Brain pericyte (primary cell): ENCODE measurements at regions not wholly inside any gene's neighbourhood (a gene's known extent, or its start where the extent isn't known, plus 50 kb on each side); places are given as distances from the start of the nearest gene placed in this dataset.
"Not testable (repeated sequence)": the region's sequence is repeated elsewhere in the genome, so short reads cannot be mapped to it uniquely, and the experiment has no call there.

Experiments
- DNase-seq: peaks from one replicate; pipeline ENCODE4 v3.0.0-alpha.2; 2012; ENCODE audit warnings: low read depth, low spot score

DNA sequence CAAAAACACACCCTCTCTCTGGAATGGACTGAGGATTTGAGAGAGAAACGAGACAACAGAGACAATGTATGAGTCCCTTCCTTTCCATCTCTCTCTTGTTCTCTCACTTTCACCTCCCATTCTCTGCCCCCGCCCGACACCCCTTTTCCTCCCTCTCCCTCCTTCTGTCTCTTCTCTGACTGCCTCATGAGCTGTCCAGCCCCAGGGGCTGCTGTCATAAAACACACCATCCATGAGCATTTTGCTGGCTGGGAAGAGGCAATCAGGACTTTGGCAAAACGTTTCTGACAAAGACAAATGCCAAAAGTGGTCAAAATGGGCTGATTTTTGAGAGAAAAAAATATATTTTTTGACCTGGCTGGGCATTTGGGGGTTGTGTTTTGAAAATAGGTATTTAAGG is 377.2 kb downstream of the EN1 start:
- no peak for DNase-seq

DNA sequence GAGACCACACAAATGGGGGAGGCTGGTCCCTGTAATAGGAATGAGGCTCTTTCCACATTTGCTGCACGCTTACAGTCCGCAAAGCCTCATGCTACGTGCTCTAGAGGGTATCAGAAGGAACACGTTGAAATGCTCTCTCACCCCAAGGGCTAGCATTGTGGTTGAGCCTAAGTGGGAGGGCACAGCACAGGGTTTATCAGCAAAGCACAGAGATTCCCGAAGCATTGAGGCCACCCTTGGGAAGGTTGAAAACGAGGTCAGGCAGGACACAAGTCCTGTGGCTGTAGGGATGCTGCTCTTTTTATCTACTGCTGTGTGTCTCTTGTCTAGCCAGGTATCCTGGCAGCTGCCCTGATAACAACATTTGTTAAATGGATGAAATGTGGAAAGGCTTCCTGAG is 378.3 kb downstream of the EN1 start:
- no peak for DNase-seq

DNA sequence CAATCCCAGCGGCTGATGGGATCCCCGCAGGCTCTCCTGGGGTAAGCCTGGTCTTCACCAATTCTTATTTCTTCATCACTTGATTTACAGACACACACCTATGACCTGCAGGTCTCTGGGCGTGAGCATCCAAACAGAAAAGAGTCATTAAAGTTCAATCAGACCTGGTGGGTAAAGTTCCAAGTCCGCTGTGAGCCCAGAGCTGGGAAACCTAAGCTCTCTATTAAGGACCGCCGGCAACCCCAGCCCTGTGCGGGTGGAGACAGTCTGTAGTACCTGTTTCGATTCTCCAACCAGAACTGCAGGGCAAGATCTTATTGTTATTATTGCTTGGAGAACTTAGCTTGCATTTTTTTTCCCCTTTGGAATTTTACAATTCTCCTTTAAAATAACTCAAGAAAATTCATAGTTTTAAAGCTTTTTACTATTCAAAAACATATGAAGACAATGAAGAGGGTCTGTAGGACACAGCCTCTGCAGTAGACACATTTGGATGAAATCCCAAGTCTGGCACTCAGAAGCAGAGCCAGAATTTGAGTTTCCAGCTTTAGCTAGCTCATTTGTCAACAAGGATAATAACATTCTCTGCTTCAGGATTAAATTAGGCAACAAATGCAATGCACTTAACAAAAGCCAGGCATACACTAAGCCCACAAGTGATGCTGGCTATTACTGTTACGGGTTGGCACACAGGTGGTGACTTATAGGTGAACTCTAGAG is 376.4 kb downstream of the INSIG2 start:
- no peak for DNase-seq

DNA sequence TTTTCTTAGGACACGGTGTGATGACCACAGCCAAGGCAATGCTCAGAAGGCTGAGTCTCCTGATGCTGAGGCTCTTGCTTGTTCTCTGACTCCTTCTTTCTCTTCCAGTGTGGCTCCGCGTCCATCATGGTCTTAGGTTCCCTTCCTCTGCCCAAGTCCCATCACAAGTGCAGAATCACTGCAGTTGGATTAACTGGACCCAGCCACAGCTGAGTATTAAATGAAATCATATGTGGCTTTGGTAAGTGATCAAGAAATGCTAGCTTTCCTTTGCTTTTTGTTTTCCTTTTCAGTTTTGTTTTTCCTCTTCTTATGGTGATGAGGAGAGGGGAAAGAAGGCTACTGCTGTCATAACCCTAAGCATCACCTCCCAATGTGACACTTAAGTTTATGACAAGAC is 375.8 kb downstream of the INSIG2 start:
- no peak for DNase-seq

DNA sequence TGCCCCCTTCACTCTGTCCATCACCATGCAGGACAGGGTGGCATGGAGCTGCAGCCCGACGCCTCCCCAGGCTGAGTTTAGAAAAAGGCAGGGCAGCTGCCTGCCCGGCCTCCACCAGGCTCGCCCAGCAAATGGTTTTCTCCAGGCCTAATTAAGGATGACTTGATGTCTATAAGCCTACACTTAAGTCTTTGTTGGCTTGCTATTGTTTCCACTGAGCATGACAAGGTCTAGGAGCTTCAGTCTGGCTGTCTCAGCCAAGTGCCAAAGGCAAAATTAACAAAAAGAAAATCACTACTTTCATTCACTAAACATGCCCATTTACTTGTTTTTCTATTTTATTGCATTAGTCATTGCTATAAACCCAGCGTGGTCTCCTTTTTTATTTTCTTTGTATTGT is 372.2 kb downstream of the INSIG2 start:
- DNase-seq: no peak

DNA sequence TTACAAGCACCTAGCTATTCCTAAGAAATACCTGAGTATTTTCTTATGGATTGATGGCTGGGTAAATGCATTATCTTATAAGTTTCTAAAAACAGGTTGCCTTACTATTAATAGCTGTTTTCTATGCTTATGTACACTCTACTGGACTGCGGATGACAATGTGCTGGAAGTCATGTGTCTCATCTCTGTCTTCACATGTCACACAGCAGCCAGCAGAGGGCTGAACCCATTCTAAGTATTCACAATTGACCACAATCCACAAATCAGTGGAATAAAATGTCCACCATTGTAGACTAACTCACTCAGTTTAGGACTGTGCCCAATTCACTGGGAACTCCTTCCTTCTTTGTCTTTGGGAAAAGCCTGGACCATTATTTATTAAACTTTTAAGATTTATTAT is 371.2 kb downstream of the INSIG2 start:
- no peak for DNase-seq

DNA sequence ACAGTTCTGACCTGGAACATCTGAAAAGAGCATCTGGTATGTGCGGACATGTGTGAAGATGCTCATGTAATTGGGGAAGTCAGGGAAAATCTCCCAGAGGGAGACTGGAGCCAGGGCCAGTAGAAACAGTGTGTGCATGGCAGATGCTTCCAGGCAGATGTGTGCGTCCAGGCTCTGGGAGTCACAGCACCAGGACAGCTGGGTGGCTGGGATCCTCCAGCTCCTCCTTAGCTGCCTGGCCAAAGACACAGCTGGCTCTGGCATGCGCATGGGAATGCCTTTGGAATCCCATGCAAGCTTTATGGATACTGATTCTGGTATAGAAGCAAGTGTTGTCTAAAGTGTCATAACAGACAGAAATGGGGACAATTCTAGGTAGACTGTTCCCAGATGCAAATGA is 369.7 kb downstream of the INSIG2 start:
- no peak for DNase-seq

DNA sequence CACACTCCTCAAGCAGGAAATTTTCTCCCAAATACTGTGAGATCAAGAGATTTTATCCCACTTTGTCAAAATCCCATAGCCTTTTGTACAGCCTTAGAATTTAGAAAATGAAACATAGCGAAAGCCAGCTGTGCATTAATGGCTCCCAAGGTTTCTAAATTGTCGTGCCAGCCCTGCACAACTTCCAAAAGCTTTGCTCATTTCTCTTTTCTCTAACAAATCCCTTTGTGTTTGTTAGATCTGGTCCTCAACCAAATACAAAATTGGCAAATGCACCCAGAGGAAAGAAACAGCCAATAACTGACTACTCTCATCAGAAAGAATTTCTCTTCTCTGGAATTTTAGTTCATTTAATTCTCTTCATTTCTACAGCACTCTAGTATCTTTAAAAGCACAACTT is 361.1 kb downstream of the INSIG2 start:
- DNase-seq: no peak

DNA sequence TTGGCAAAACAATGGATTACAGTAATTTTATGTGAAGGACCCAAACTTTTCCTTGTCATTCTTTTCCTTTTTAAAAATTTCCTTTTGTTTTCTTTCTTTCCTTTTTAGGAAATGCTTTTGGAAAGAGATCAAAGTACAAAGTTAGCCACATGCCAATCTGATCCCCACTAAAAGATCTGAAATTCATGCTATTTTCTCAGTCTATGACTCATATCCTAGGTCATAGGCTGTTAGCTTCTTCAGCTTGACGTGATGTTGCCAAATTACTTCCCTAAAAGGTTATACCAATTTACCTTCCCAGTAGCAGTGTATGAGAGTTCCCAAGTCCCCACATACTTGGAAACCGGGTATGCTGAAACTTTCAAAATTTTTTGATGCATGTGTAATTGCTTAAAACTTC is 355.3 kb downstream of the INSIG2 start:
- DNase-seq: no peak

DNA sequence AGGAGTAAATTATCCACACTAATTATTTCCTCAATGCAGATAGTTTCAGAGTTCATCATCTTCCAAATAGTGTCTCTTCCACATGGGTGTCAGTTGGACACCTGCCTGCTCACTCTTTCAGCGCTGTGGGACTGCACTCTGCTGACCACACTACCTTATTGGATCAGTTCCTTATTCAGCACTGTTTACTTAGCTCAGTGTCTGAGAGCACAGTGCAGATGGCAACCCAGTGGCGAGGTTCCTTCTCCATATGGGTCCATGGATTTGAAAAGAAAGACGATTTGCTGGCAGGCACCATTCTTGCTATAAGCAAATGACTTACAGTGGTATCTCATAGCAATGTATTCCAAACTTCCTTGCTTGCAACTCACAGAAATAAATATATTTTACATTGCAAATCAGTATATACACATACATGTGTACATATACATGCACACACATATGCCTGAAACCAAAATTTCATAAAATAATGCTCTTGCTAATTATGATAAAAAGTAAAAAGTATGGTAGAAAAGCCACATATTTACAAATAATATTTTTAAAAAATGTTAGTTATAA is 354.8 kb downstream of the INSIG2 start:
- DNase-seq: no peak

DNA sequence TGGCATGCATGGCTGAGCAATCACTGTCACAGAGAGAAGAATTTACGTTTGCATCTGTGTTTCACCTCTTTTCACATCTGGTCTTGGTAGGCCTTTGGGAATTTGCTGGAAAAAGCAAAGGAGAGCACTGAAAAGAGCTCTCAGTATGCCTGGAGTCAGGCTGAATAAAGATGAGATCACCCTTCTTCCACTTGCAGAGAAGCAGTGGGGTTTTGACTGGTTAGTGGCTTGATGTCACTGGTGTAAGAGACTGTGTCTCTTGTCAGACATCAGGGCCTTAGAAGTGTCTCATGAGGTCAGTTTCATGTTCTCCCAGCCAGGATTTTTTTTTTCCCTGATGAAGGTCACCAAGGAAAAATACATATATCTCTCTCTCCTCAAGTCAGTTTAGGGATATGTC is 353.8 kb downstream of the INSIG2 start:
- DNase-seq: no peak

DNA sequence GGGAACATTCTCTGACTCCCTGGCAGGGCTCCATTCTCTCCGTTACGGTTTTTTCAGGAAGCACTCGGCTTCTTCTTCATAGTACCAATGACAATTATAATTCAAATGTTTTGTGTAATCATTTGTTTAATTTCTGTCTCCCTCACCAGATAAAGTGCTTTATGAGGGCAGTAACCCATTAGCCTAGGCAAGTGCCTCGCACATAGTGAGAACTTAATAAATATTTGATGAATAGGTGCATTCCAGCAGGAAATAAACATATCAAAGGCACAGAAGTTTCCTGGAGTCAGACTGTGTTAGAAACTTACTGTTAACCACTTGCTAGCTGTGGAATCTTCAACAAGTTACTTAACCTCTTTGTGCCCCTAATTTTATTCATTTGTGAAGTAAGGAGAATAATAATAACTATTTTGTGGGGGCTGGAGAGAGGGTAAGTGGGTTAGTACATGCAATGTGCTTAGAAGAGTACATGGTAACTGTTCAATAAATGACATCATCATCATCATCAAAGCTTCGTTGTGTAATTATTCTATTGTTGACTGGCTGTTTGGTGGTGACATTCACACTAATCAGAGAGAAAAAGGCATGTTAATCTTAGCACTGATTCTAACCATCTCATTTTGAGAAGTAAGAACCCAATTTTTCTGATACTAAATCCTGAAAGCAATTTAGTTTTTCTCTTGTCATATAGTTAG is 352.3 kb downstream of the INSIG2 start:
- no peak for DNase-seq

DNA sequence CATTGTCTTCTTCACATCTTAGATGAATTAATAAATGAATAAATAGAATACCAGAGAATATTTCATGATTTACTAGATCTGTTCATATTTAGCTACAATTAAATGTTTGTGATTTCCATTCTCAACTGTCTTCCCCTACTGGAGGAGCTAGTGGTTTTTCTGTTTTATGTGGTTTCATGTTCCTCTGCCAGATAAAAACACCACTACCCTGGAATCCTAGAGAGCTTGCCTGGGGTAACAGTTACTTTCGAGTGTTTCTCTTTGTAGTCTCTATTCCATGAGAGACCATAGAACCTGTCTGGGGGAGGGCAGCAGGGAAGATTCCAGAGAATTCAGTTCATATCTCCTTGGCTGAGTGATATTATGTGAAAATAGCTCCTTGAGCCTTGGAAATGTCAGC is 349.2 kb downstream of the INSIG2 start:
- no peak for DNase-seq

DNA sequence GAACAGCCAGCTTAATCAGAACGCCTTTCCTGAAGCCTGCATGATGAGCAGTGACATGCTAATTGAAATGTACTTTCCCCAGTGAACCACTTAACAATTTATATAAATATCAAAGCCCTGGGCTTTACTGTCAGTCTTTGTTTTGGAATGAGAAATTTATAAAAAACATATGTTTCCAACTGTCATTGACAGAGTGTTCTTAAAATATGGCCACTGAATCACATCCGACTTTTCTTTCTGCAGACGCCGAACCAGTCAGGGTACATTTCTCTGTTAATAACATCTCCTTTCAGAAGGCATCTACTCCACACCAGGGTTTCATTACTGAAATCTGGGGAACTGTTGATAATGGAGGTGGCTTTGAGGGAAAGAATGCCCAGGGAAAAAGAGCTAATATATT is 343.7 kb downstream of the INSIG2 start:
- no peak for DNase-seq

DNA sequence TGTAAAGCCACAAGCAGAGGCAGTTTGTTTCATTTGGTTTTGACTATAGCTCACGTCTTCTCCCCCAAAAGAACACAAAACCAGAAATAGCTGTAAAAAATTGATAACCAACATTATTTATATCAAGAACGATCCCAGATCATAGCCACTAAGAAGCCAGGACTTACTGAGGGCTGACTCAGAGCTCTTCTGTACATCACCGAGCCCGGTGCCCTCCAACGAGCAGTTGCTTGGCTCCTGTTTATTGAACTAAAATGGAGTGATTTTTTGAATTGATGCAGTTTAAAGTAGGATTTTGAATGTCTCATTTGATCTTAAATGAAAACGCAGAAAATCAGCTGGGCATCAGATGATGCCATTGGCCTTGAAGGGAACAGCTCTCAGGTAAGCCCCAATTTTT is 343.3 kb downstream of the INSIG2 start:
- DNase-seq: no peak

DNA sequence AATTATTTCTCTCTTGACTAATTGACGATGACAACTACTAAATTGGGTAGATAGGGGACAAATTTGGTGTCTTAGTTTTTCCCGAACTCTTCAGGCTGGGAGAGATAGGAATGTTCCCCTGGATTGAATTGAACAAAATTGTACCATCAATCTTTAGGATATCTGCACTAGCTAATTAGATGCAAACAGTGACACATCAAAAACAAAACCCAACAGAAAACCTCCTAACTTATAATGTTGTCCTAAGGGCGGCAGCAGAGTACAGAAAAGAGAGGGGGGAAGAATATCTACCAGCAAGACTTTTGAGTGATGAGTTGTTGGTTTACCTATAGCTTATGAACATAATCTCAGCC is 342.9 kb downstream of the INSIG2 start:
- no peak for DNase-seq

DNA sequence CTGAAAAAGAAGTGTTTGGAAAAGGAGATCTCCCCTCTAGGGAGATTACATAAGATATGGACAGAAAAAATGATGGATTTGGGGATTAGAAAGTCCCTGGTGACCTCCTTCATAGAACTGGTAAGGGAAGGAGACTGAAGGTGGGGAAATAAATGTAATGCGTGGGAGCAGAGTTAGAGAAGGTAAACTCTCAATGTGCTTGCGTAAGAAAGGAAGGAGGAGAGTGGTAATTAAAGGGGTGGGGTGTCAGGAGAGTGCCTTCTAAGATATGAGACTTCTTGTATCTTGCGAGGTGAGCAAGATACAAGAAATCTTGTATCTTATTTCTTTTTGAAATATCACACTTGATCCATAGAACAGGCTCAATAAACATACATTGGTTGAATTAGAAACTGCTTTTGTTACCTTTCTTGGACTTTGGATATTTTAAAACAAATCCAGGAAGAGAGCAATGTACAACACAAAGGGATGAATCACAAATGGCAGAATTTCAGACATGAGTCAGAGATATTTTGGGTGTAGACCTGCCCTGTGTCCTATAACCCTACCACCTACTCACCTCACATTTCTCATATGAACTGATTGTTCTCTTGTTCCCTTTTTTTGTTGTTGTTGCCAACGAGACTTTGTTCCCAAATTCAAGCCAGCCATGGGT is 342.4 kb downstream of the INSIG2 start:
- no peak for DNase-seq

DNA sequence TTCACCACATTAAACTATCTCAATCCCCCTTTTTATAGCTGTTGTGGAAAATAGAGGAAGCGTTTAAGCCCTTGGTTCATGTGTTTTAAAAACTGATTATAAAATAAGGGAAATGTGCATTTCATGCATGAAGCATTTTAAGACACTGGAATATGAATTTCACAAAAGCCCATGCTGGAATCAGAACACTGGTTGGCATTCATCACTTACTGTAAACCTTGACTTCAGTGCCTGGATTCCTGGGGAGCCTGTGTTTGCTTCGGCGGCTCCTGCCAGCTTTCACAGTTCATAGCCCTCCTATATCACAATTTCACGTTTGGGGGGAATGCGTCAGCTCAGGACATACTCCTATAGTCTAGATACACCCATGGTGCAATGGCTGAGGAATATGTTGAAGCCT is 336.9 kb downstream of the INSIG2 start:
- DNase-seq: no peak

DNA sequence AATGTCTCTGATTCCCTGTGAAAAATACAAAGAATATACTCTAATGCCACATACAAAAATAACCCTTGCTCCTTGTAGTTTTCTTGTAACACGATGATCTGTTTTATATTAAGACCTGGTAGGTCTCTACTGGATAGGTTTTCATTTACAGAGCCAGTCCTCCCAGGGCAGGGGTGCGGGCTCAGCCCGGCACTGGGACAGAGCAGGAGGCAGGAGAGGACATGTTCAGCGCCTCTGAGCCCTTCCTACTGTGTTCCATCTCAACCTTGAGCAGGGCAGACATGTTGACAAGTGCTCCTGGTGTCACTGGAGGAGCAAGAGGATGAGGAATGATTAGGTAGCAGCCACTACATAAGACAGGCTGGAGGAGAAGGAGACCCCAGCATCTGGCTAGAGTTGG is 335.5 kb downstream of the INSIG2 start:
- no peak for DNase-seq

DNA sequence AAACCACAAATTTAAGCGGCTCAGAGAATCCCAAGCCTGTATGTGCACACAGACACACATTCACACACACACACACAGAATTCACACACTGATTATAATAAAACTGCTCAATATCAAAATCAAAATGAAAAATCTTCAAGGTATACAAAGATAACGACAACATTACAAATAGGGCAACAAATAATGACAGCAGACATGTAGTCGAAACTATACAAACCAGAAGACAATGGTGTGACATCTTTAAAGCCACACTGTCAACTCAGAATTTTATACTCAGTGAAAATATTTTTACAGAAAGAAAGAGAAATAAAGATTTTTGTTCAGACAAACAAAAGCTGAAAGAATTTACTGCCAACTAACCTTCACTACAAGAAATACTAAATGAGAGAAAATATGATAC is 333.4 kb downstream of the INSIG2 start:
- no peak for DNase-seq

DNA sequence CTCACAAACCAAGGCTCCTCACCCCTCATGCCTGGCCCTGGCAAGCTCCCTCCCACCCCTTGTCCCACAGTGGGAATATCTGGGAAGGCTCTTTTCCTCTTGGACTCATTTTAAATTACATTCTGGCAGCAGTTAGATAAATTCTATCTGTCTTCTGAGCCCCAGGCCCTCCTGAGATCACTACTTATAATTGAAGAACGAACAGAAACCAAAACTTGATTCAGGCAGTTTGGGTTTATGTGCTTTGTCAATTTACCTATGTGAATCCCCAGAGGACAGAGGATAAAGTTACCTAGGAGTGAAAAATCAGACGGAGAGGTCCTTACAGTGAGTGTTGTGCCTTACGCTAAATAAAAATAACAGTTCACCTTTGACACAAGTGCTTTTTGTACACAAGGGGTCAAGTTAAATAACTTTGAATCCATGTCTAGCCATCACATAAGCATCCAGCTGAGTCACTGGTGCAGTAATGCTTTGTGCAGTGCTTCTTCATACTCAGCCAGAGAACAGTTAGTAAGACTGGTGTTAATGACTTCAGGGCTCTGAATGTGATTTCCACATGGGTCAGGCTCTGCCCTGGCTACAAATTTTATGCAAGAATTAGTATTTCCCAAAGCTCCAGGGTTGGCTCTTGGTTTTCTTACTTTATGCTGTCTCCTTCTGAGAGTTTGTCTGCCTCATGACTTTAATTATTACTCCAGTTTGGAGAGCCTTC is 329.3 kb downstream of the INSIG2 start:
- no peak for DNase-seq

DNA sequence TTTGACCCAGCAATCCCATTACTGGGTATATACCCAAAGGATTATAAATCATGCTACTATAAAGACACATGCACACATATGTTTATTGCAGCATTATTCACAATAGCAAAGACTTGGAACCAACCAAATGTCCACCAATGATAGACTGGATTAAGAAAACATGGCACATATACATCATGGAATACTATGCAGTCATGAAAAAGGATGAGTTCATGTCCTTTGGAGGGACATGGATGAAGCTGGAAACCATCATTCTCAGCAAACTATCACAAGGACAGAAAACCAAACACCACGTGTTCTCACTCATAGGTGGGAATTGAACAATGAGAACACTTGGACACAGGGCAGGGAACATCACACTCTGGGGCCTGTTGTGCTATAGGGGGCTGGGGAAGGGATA is 326.9 kb downstream of the INSIG2 start:
- DNase-seq: not testable (repeated sequence)
